CD4-positive, CD25-positive, alpha-beta regulatory T cell (primary cell): ENCODE measurements at regions not wholly inside any gene's neighbourhood (a gene's known extent, or its start where the extent isn't known, plus 50 kb on each side); places are given as distances from the start of the nearest gene placed in this dataset.

Experiments used
- ATAC-seq, 2 donors: fragments of 150-1000 bp; cut with Tn5 transposase; one replicate each; pipeline ENCODE4 v1.10.0; 2021; ENCODE audit warnings: low read depth in 2 of 2, moderate number of reproducible peaks in 2 of 2, moderate library complexity in 1 of 2
- DNase-seq, 3 donors: peaks; one replicate each; pipeline versions ENCODE4 v3.0.0 to v3.0.0-alpha.2; 2012 to 2022; ENCODE audit warnings: mixed read lengths in 1 of 3
- H3K27ac ChIP-seq: one replicate; pipeline ENCODE4 v1.7.0; 2013; ENCODE audit warnings: mild to moderate bottlenecking, low read length; ENCODE audit not compliant: insufficient read depth, poor library complexity, severe bottlenecking
- H3K27me3 ChIP-seq: one replicate; pipeline ENCODE4 v1.7.0; 2013; ENCODE audit warnings: low read length; ENCODE audit not compliant: control insufficient read depth, insufficient read depth
- H3K36me3 ChIP-seq: one replicate; pipeline ENCODE4 v1.7.0; 2013; ENCODE audit warnings: mild to moderate bottlenecking, low read length, moderate library complexity; ENCODE audit not compliant: control insufficient read depth, insufficient read depth
- H3K4me1 ChIP-seq: 2 replicates; pipeline ENCODE4 v1.7.0; 2013; ENCODE audit warnings: mild to moderate bottlenecking, low read length; ENCODE audit not compliant: insufficient read depth, control insufficient read depth, poor library complexity, severe bottlenecking
- H3K4me3 ChIP-seq: one replicate; pipeline ENCODE4 v1.7.0; 2013; ENCODE audit warnings: low read depth, mild to moderate bottlenecking, low read length, moderate library complexity
- H3K9me3 ChIP-seq, 2 experiments: 1 replicate in 1 of 2; 2 replicates in 1 of 2; pipeline ENCODE4 v1.7.0; 2013; ENCODE audit warnings: low read length in 2 of 2, mild to moderate bottlenecking in 1 of 2, moderate library complexity in 1 of 2; ENCODE audit not compliant: control insufficient read depth in 2 of 2
- H3K27ac Mint-ChIP-seq, 3 donors: one replicate each; pipeline ENCODE4 v1.8.0; 2020 to 2022; ENCODE audit warnings: mild to moderate bottlenecking in 3 of 3, mixed read lengths in 3 of 3, moderate library complexity in 2 of 3
- H3K27me3 Mint-ChIP-seq: one replicate; pipeline ENCODE4 v1.8.0; 2022; ENCODE audit warnings: mild to moderate bottlenecking, mixed read lengths
- H3K36me3 Mint-ChIP-seq: one replicate; pipeline ENCODE4 v1.8.0; 2020; ENCODE audit warnings: mixed read lengths
- H3K4me1 Mint-ChIP-seq, 4 donors: one replicate each; pipeline ENCODE4 v1.8.0; 2020 to 2022; ENCODE audit warnings: mixed read lengths in 4 of 4, mild to moderate bottlenecking in 1 of 4
- H3K4me3 Mint-ChIP-seq, 4 donors: one replicate each; pipeline ENCODE4 v1.8.0; 2020 to 2022; ENCODE audit warnings: mild to moderate bottlenecking in 4 of 4, mixed read lengths in 4 of 4, moderate library complexity in 3 of 4
- H3K9me3 Mint-ChIP-seq, 7 donors: one replicate each; pipeline ENCODE4 v1.8.0; 2020 to 2022; ENCODE audit warnings: mixed read lengths in 7 of 7, mild to moderate bottlenecking in 3 of 7, moderate library complexity in 2 of 7

GRCh38 chr13:23516190-23516589 is 54.0 kb upstream of the TNFRSF19 start:
- Mint-ChIP-seq H3K27me3 (peaks cover 48% of the 10 kb centered on the region), H3K4me1 (no peaks in the 10 kb centered on the region), H3K36me3 (no peaks in the 10 kb centered on the region), H3K9me3 (peaks cover 0 to 3% (median 0%) of the 10 kb centered on the region in 7 donors), H3K27ac (no peak overlapping the region), H3K4me3 (no peak overlapping the region)
- Histone ChIP-seq H3K4me1 (no peaks in the 10 kb centered on the region), H3K27ac (no peak overlapping the region), H3K27me3 (peaks cover 13% of the 10 kb centered on the region), H3K9me3 (no peaks in the 10 kb centered on the region), H3K36me3 (no peaks in the 10 kb centered on the region), H3K4me3 (no peak overlapping the region)
- ATAC-seq (no peak), DNase-seq (no peak)

GRCh38 chr13:23516702-23517101 is 53.5 kb upstream of the TNFRSF19 start:
- H3K36me3 Mint-ChIP-seq, result no peaks in the 10 kb centered on the region
- H3K9me3 Mint-ChIP-seq, result peaks cover 0 to 3% (median 0%) of the 10 kb centered on the region in 7 donors

GRCh38 chr13:23518231-23518630 is 52.0 kb upstream of the TNFRSF19 start:
- Mint-ChIP-seq H3K4me3 (no peak overlapping the region), H3K36me3 (no peaks in the 10 kb centered on the region)

More at GRCh38 chr13:23516702-23517101, 53.5 kb upstream of the TNFRSF19 start:
- H3K4me1 Mint-ChIP-seq, result no peaks in the 10 kb centered on the region
- Histone ChIP-seq H3K4me3 (no peak overlapping the region), H3K9me3 (no peaks in the 10 kb centered on the region), H3K36me3 (no peaks in the 10 kb centered on the region), H3K4me1 (no peaks in the 10 kb centered on the region), H3K27me3 (peaks cover 11% of the 10 kb centered on the region), H3K27ac (no peak overlapping the region)
- H3K27me3 Mint-ChIP-seq, result peaks cover 44% of the 10 kb centered on the region
- H3K4me3 Mint-ChIP-seq, result no peak overlapping the region
- DNase-seq (no peak), ATAC-seq (no peak)
- no peak overlapping the region for H3K27ac Mint-ChIP-seq

More at GRCh38 chr13:23518231-23518630, 52.0 kb upstream of the TNFRSF19 start:
- DNase-seq (no peak), ATAC-seq (no peak)
- Mint-ChIP-seq H3K4me1 (no peaks in the 10 kb centered on the region), H3K9me3 (peaks cover 0 to 3% (median 0%) of the 10 kb centered on the region in 7 donors), H3K27ac (no peak overlapping the region), H3K27me3 (peaks cover 48% of the 10 kb centered on the region)
- no peaks in the 10 kb centered on the region for H3K4me1 ChIP-seq
- H3K36me3 ChIP-seq, result no peaks in the 10 kb centered on the region
- H3K9me3 ChIP-seq, result no peaks in the 10 kb centered on the region
- H3K4me3 ChIP-seq, result no peak overlapping the region
- H3K27ac ChIP-seq, result no peak overlapping the region
- H3K27me3 ChIP-seq, result peaks cover 4% of the 10 kb centered on the region
